Endothelial cell of umbilical vein (primary cell): ENCODE measurements at regions not wholly inside any gene's neighbourhood (a gene's known extent, or its start where the extent isn't known, plus 50 kb on each side); places are given as distances from the start of the nearest gene placed in this dataset.

Experiments
- BruUV-seq: library from RNA; stranded (reverse); fragments of 400-500 nt; replicated peaks from 2 replicates; lab custom pipeline; 2021; lab: Mats Ljungman, UMichigan
- CTCF ChIA-PET: fragments of 300-600, 350-600 bp; sonication (Branson Sonifier 250); formaldehyde crosslinking; loops from one replicate; lab custom pipeline; 2021; ENCODE audit warnings: antibody characterized with exemption, inconsistent platforms; lab: Charles Lee
- POLR2A ChIA-PET: fragments of 300-600, 350-600 bp; sonication (Branson Sonifier 250); formaldehyde crosslinking; loops from one replicate; lab custom pipeline; 2021; ENCODE audit warnings: antibody characterized with exemption, inconsistent platforms; lab: Charles Lee
- DNase-seq: peaks from one replicate; pipeline ENCODE4 v3.0.0-alpha.2; 2011; ENCODE audit warnings: low read depth, low spot score
- FAIRE-seq: peaks from 2 replicates; lab custom pipeline; 2011; peaks lifted over from hg19 to GRCh38; lab: Jason Lieb, UNC
- H2AFZ ChIP-seq: 2 replicates; pipeline ENCODE4 v1.6.0; 2012; ENCODE audit warnings: low read depth, low read length, control low read depth, inconsistent platforms
- H3K27ac ChIP-seq: 2 replicates; pipeline ENCODE4 v1.5.1; 2011; ENCODE audit warnings: low read depth, mild to moderate bottlenecking, control low read depth, low read length, moderate library complexity; ENCODE audit not compliant: insufficient read depth
- H3K27me3 ChIP-seq, 2 experiments: 2 replicates each; pipeline versions ENCODE4 v1.6.0 to v1.6.1; 2011; ENCODE audit warnings: low read length in 2 of 2, mixed read lengths in 1 of 2; ENCODE audit not compliant: control insufficient read depth in 2 of 2, insufficient read depth in 2 of 2
- H3K36me3 ChIP-seq, 2 experiments: 2 replicates in 1 of 2; 3 replicates in 1 of 2; pipeline ENCODE4 v1.5.1; 2011; ENCODE audit warnings: low read length in 2 of 2, mild to moderate bottlenecking in 1 of 2, moderate library complexity in 1 of 2; ENCODE audit not compliant: control insufficient read depth in 2 of 2, insufficient read depth in 2 of 2; ENCODE audit errors: extremely low read depth in 1 of 2
- H3K4me1 ChIP-seq: 3 replicates; pipeline ENCODE4 v1.5.1; 2011; ENCODE audit warnings: mild to moderate bottlenecking, low read length; ENCODE audit not compliant: control insufficient read depth, insufficient read depth; ENCODE audit errors: extremely low read depth
- H3K4me2 ChIP-seq: 2 replicates; pipeline ENCODE4 v1.6.1; 2011; ENCODE audit warnings: low read length, control low read depth, mixed read lengths; ENCODE audit not compliant: insufficient read depth
- H3K4me3 ChIP-seq, 3 experiments: fragments of 200-600 bp in 1 of 3; sonication (generic), shearing (Covaris generic) in 1 of 3; replicated peaks in 1 of 3; 2 replicates each; pipeline ENCODE4 v1.5.1; 2011 to 2016; ENCODE audit warnings: control low read depth in 3 of 3, low read length in 3 of 3, mild to moderate bottlenecking in 2 of 3, inconsistent platforms in 1 of 3, low read depth in 1 of 3, moderate library complexity in 1 of 3; ENCODE audit not compliant: insufficient read depth in 1 of 3
- H3K79me2 ChIP-seq: 2 replicates; pipeline ENCODE4 v1.6.0; 2012; ENCODE audit warnings: low read length, inconsistent platforms; ENCODE audit not compliant: control insufficient read depth, insufficient read depth
- H3K9ac ChIP-seq: replicated peaks from 2 replicates; pipeline ENCODE3; 2011; ENCODE audit warnings: low read length, control low read depth; ENCODE audit not compliant: insufficient read depth; ENCODE audit errors: extremely low read depth
- H3K9me1 ChIP-seq: replicated peaks from 3 replicates; pipeline ENCODE4 v1.6.0; 2011; ENCODE audit warnings: mild to moderate bottlenecking, low read length; ENCODE audit not compliant: control insufficient read depth, insufficient read depth; ENCODE audit errors: extremely low read depth
- H3K9me3 ChIP-seq: replicated peaks from 2 replicates; pipeline ENCODE4 v1.5.1; 2012; ENCODE audit warnings: low read length, inconsistent platforms; ENCODE audit not compliant: control insufficient read depth, insufficient read depth
- H4K20me1 ChIP-seq: replicated peaks from 2 replicates; pipeline ENCODE3; 2011; ENCODE audit warnings: mild to moderate bottlenecking, low read length; ENCODE audit not compliant: control insufficient read depth, insufficient read depth; ENCODE audit errors: extremely low read depth
- CTCF ChIP-seq, 2 donors: IDR thresholded peaks; 1 replicate in 1 of 2; 2 replicates in 1 of 2; pipeline ENCODE4 v1.5.1; 2011; ENCODE audit warnings: low read length in 2 of 2, mild to moderate bottlenecking in 2 of 2, moderate library complexity in 2 of 2, control low read depth in 1 of 2, inconsistent platforms in 1 of 2, low read depth in 1 of 2; ENCODE audit not compliant: insufficient read depth in 1 of 2; ENCODE audit errors: extremely low read depth in 1 of 2
- EZH2 ChIP-seq: IDR thresholded peaks from 2 replicates; pipeline ENCODE4 v1.6.1; 2012; ENCODE audit warnings: borderline replicate concordance, low read depth, mild to moderate bottlenecking, moderate library complexity, low read length, inconsistent platforms; ENCODE audit not compliant: severe bottlenecking
- FOS ChIP-seq: IDR thresholded peaks from 2 replicates; pipeline ENCODE4 v1.6.1; 2011; ENCODE audit warnings: mild to moderate bottlenecking, low read length, moderate library complexity, borderline replicate concordance; ENCODE audit not compliant: insufficient read depth
- GATA2 ChIP-seq: IDR thresholded peaks from 2 replicates; pipeline ENCODE4 v1.7.0; 2011; ENCODE audit warnings: low read depth, mild to moderate bottlenecking, moderate library complexity, mixed read lengths, low read length; ENCODE audit not compliant: insufficient read length, insufficient read depth
- JUN ChIP-seq: IDR thresholded peaks from 2 replicates; pipeline ENCODE4 v1.6.1; 2011; ENCODE audit warnings: borderline replicate concordance, low read depth; ENCODE audit not compliant: insufficient read length, insufficient read depth
- MAX ChIP-seq: IDR thresholded peaks from 2 replicates; pipeline ENCODE4 v1.6.1; 2011; ENCODE audit not compliant: insufficient read depth, insufficient read length
- MYC ChIP-seq: IDR thresholded peaks from one replicate; pipeline ENCODE4 v1.6.1; 2011; ENCODE audit warnings: mild to moderate bottlenecking, low read depth, low read length
- POLR2A ChIP-seq: IDR thresholded peaks from 2 replicates; pipeline ENCODE4 v1.6.1; 2012; ENCODE audit warnings: low read depth, mild to moderate bottlenecking, control low read depth, low read length
- POLR2AphosphoS5 ChIP-seq: IDR thresholded peaks from 2 replicates; pipeline ENCODE4 v1.6.1; 2012; ENCODE audit warnings: low read depth, mild to moderate bottlenecking, control low read depth, low read length, moderate library complexity; ENCODE audit not compliant: insufficient read depth
- dilution Hi-C: fragments of 300-500 bp; cut with MboI; formaldehyde crosslinking; loops from one replicate; pipeline ENCODE4 v1.15.0; 2019; ENCODE audit warnings: low sequenced_read_pairs; ENCODE audit not compliant: extremely low pct_ligation_motif_present
- intact Hi-C: fragments of 100-400 bp; cut with micrococcal nuclease; formaldehyde crosslinking; loops from one replicate; pipeline ENCODE4 v1.10.0; 2022

GRCh38 chr5:81834021-81834660 lies 83.2 kb upstream of the SSBP2 start:
- intact Hi-C loops (no loop called here), dilution Hi-C loops (no loop called here)
- BruUV-seq: no TSS peak
- FAIRE-seq (no peak), DNase-seq (no peak)
- Histone ChIP-seq H3K36me3 (no peaks in the 10 kb centered on the region), H3K27ac (no peak overlapping the region), H3K4me2 (no peak overlapping the region), H3K9me1 (no peaks in the 10 kb centered on the region), H3K4me1 (no peaks in the 10 kb centered on the region), H3K9me3 (no peaks in the 10 kb centered on the region), H4K20me1 (no peaks in the 10 kb centered on the region), H2AFZ (no peak overlapping the region), H3K27me3 (no peaks in the 10 kb centered on the region), H3K9ac (no peak overlapping the region), H3K79me2 (no peaks in the 10 kb centered on the region), H3K4me3 (no peak overlapping the region)
- ChIA-PET POLR2A (no interaction called here), CTCF (interaction anchor here (1.1 kb wide), 1 partner anchor 12 kb away, joined by 5 read pairs; no protein-coding TSS in a partner anchor)
- TF ChIP-seq MYC (no peak), MAX (no peak), FOS (no peak), EZH2 (no peak), JUN (no peak), GATA2 (no peak), POLR2A (no peak), POLR2AphosphoS5 (no peak), CTCF (IDR thresholded peaks at IDR 0.05; ENCODE audit: extremely low read depth in 1 of 2, insufficient read depth in 1 of 2, low read depth in 1 of 2, low read length in 2 of 2) (no peak)
